GM12878 (cell line): ENCODE measurements at regions not wholly inside any gene's neighbourhood (a gene's known extent, or its start where the extent isn't known, plus 50 kb on each side); places are given as distances from the start of the nearest gene placed in this dataset.

Experiments used
- ATAC-seq: fragments of 200-7000 bp; cut with Tn5 transposase; 3 replicates; pipeline ENCODE4 v1.9.1; 2020; ENCODE audit warnings: mild to moderate bottlenecking, moderate library complexity
- BruUV-seq: library from RNA; stranded (reverse); fragments of 400-500 nt; replicated peaks from 2 replicates; lab custom pipeline; 2021; lab: Mats Ljungman, UMichigan
- CTCF ChIA-PET: fragments of 300-600 bp; sonication (Branson Sonifier 250); formaldehyde crosslinking; extraction: SDS; loops from one replicate; lab custom pipeline; 2021; ENCODE audit warnings: inconsistent platforms; lab: Yijun Ruan, JAX
- POLR2A ChIA-PET: fragments of 350-600 bp; formaldehyde crosslinking; extraction: SDS; loops from one replicate; lab custom pipeline; 2021; ENCODE audit warnings: inconsistent platforms; lab: Charles Lee
- RAD21 ChIA-PET: fragments of 300-600 bp; sonication (Branson Sonifier 250); formaldehyde crosslinking; loops from one replicate; lab custom pipeline; 2023; ENCODE audit warnings: antibody characterized with exemption; ENCODE audit not compliant: unreplicated experiment; lab: Charles Lee
- SMC1A ChIA-PET: fragments of 300-600 bp; sonication (Branson Sonifier 250); formaldehyde crosslinking; loops from one replicate; lab custom pipeline; 2023; ENCODE audit not compliant: unreplicated experiment, uncharacterized antibody; lab: Charles Lee
- DNase-seq: peaks from one replicate; pipeline ENCODE4 v3.0.0-alpha.2; 2011; ENCODE audit warnings: low read depth, low spot score
- FAIRE-seq: peaks from 3 replicates; lab custom pipeline; 2011; peaks lifted over from hg19 to GRCh38; lab: Jason Lieb, UNC
- H2AFZ ChIP-seq: 2 replicates; pipeline ENCODE4 v1.6.0; 2011; ENCODE audit warnings: low read depth, low read length, control low read depth; ENCODE audit not compliant: control insufficient read depth
- H3K27ac ChIP-seq: 2 replicates; pipeline ENCODE4 v1.5.1; 2011; ENCODE audit warnings: control low read depth; ENCODE audit not compliant: control insufficient read depth, insufficient read depth
- H3K27me3 ChIP-seq, 2 experiments: replicated peaks in 1 of 2; 2 replicates each; pipeline versions ENCODE4 v1.6.0 to v1.6.1; 2011; ENCODE audit warnings: low read length in 1 of 2; ENCODE audit not compliant: control insufficient read depth in 2 of 2, insufficient read depth in 2 of 2
- H3K36me3 ChIP-seq, 2 experiments: 2 replicates each; pipeline ENCODE4 v1.5.1; 2011; ENCODE audit warnings: low read length in 1 of 2; ENCODE audit not compliant: control insufficient read depth in 2 of 2, insufficient read depth in 2 of 2
- H3K4me1 ChIP-seq: 2 replicates; pipeline ENCODE4 v1.6.1; 2011; ENCODE audit warnings: mild to moderate bottlenecking, low read length, moderate library complexity, mixed read lengths; ENCODE audit not compliant: control insufficient read depth, insufficient read depth
- H3K4me2 ChIP-seq: 2 replicates; pipeline ENCODE4 v1.6.0; 2011; ENCODE audit warnings: control low read depth; ENCODE audit not compliant: control insufficient read depth, insufficient read depth
- H3K4me3 ChIP-seq: fragments of 200-600 bp; sonication (generic); 2 replicates; pipeline ENCODE4 v1.5.1; 2016
- H3K79me2 ChIP-seq: 2 replicates; pipeline ENCODE4 v1.6.0; 2011; ENCODE audit warnings: low read length; ENCODE audit not compliant: control insufficient read depth, insufficient read depth
- H3K9ac ChIP-seq: 2 replicates; pipeline ENCODE4 v1.8.0; 2011; ENCODE audit warnings: low read length, control low read depth, mixed read lengths; ENCODE audit not compliant: control insufficient read depth, insufficient read depth
- H3K9me3 ChIP-seq: replicated peaks from 3 replicates; pipeline ENCODE4 v1.5.1; 2011; ENCODE audit warnings: mild to moderate bottlenecking, low read length; ENCODE audit not compliant: control insufficient read depth, insufficient read depth
- H4K20me1 ChIP-seq: 2 replicates; pipeline ENCODE4 v1.6.0; 2011; ENCODE audit not compliant: control insufficient read depth, insufficient read depth
- NFXL1 ChIP-seq: fragments of 450-650 bp; IDR thresholded peaks from 2 replicates; pipeline ENCODE4 v1.6.1; 2017; ENCODE audit warnings: antibody characterized with exemption, mild to moderate bottlenecking, borderline replicate concordance
- NR2C2 ChIP-seq: IDR thresholded peaks from 2 replicates; pipeline ENCODE4 v1.6.1; 2011; ENCODE audit warnings: borderline replicate concordance, low read depth; ENCODE audit not compliant: control insufficient read depth, insufficient read length
- ZNF384 ChIP-seq: IDR thresholded peaks from 2 replicates; pipeline ENCODE4 v1.6.1; 2012; ENCODE audit warnings: low read depth, mild to moderate bottlenecking, low read length, improper control_type of control experiment, borderline replicate concordance
- WGBS: methylation state at CpG from one replicate; pipeline ENCODE4 v1.1.6; 2016; ENCODE audit warnings: low lambda C conversion rate; ENCODE audit not compliant: insufficient replicate concordance, insufficient coverage; ENCODE audit errors: missing lambda C conversion rate; 5-methylcytosine and 5-hydroxymethylcytosine counted together
- in situ Hi-C: fragments of 300-500 bp; cut with MboI; formaldehyde crosslinking; loops from 9 replicates; pipeline ENCODE4 v1.14.3; 2018; ENCODE audit warnings: mixed read lengths
- intact Hi-C: fragments of 100-400 bp; cut with micrococcal nuclease; formaldehyde crosslinking; loops from one replicate; pipeline ENCODE4 v1.14.2; 2022; ENCODE audit not compliant: unreplicated experiment
- TF ChIP-seq, protein P1 (sequence below): fragments of 450-650 bp; IDR thresholded peaks from 2 replicates; pipeline ENCODE4 v1.6.1; 2014; ENCODE audit warnings: mild to moderate bottlenecking

DNA sequence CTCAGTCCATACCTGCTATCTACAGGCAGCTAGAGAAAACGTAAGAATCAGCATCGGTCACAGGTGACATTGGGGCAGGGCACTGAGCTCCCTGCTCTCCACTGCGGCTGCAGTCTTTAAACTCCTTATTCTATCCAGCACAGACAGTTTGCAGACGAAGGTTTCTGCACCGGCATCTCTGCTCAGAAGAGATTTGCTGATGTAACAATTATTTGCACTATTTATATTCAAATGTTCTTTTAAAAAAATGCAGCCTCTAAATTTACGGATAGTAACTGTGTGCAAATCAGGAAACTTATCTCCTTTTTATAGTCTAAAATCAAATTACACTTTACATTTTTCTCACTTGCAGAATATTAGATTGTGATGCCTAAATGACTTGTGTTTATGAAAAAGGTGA, 671.0 kb downstream of the VRK1 start:
- WGBS: 43% methylated on average over 6 of the region's 6 CpGs
- no peak overlapping the region for H2AFZ ChIP-seq
- ChIA-PET CTCF (no interaction called here), SMC1A (interaction anchor here (0.6 to 2.3 kb wide), 3 partner anchors 13 to 65 kb away, joined by 3 to 5 read pairs (median 3); no protein-coding TSS in a partner anchor), RAD21 (interaction anchor here (1.1 kb wide), 1 partner anchor 23 kb away, joined by 4 read pairs; no protein-coding TSS in a partner anchor), POLR2A (no interaction called here)
- no peak overlapping the region for H3K27ac ChIP-seq
- in situ Hi-C loops: no loop called here
- no peaks in the 10 kb centered on the region for H3K79me2 ChIP-seq
- DNase-seq (no peak), ATAC-seq (no peak), FAIRE-seq (no peak)
- H3K4me1 ChIP-seq: no peaks in the 10 kb centered on the region
- no peak overlapping the region for H3K9ac ChIP-seq
- H3K9me3 ChIP-seq: no peaks in the 10 kb centered on the region; the same call in 2 of the 3 replicates
- BruUV-seq: no TSS peak
- no peaks in the 10 kb centered on the region for H3K36me3 ChIP-seq
- H3K4me2 ChIP-seq: no peak overlapping the region
- H3K4me3 ChIP-seq: no peak overlapping the region
- intact Hi-C loops: no loop called here
- H4K20me1 ChIP-seq: no peaks in the 10 kb centered on the region
- H3K27me3 ChIP-seq: no peaks in the 10 kb centered on the region
- TF ChIP-seq ZNF384: no peak
- TF ChIP-seq, protein P1, sequence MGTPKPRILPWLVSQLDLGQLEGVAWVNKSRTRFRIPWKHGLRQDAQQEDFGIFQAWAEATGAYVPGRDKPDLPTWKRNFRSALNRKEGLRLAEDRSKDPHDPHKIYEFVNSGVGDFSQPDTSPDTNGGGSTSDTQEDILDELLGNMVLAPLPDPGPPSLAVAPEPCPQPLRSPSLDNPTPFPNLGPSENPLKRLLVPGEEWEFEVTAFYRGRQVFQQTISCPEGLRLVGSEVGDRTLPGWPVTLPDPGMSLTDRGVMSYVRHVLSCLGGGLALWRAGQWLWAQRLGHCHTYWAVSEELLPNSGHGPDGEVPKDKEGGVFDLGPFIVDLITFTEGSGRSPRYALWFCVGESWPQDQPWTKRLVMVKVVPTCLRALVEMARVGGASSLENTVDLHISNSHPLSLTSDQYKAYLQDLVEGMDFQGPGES: no peak

DNA sequence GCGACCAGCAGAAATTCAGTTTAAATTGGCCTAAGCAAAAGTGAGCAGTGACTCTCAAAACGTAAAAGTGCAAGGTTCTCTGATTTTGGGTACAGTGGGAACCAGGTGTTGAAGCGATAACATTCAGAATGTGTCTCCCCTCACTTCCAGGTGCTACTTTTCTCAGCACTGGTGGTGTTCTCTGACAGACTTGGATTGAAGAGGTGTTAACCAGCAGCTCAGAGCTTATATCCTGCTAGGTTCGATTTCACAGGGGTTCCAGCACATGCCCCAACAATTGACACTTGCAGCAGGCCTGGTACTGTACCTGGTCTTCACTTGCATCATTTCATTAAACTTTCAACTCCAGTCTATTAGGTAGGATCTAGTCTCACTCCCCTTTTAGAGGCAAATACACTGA, 680.2 kb downstream of the VRK1 start:
- Histone ChIP-seq H3K4me2 (no peak overlapping the region), H3K79me2 (no peaks in the 10 kb centered on the region), H3K4me1 (no peaks in the 10 kb centered on the region), H3K27me3 (no peaks in the 10 kb centered on the region), H4K20me1 (no peaks in the 10 kb centered on the region), H3K27ac (no peak overlapping the region), H3K36me3 (no peaks in the 10 kb centered on the region), H3K4me3 (no peak overlapping the region), H3K9ac (no peak overlapping the region), H2AFZ (no peak overlapping the region), H3K9me3 (no peaks in the 10 kb centered on the region; the same call in 2 of the 3 replicates)
- BruUV-seq: no TSS peak
- no peak for FAIRE-seq
- in situ Hi-C loops: no loop called here
- intact Hi-C loops: no loop called here
- 1% methylated on average over 4 of the region's 4 CpGs for WGBS
- DNase-seq: no peak
- CTCF ChIA-PET: no interaction called here
- SMC1A ChIA-PET: interaction anchor here (1.1 to 1.5 kb wide), 3 partner anchors 15 to 42 kb away, joined by 3 to 6 read pairs (median 4); no protein-coding TSS in a partner anchor
- no peak for ATAC-seq
- RAD21 ChIA-PET: interaction anchor here (0.7 kb wide), 1 partner anchor 85 kb away, joined by 3 read pairs; no protein-coding TSS in a partner anchor
- no peak for TF ChIP-seq NR2C2
- no peak for TF ChIP-seq NFXL1
- POLR2A ChIA-PET: interaction anchor here (1.4 kb wide), 1 partner anchor 15 kb away, joined by 3 read pairs; no protein-coding TSS in a partner anchor
